VCaP (cell line): ENCODE measurements at regions not wholly inside any gene's neighbourhood (a gene's known extent, or its start where the extent isn't known, plus 50 kb on each side); places are given as distances from the start of the nearest gene placed in this dataset.

Experiments
- H3K27ac ChIP-seq: fragments of 450-650 bp; 2 replicates; pipeline ENCODE4 v1.5.1; 2017
- TF ChIP-seq, protein P1 (sequence below): fragments of 450-650 bp; conservative IDR thresholded peaks from 2 replicates; pipeline ENCODE4 v1.5.1; 2017; ENCODE audit warnings: mild to moderate bottlenecking, moderate library complexity

DNA sequence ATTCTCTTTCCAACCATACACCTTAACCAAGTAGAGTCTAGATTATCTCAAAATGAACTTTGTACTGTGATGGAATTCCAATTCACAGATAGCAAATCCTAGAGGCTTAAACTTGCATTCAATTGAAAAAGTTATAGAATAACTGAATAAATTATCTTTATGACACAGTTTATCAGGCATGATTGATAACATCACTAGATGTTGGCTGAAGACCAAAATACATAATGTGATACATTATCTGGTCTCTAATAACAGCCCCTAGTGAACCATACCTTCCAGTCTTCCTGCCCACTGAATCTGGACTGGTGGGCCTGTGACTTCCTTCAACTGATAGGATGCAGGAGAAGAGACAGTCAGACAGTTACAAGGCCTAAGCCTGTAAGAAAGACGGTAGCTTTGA lies 165.2 kb upstream of the CMC1 start:
- TF ChIP-seq, protein P1, sequence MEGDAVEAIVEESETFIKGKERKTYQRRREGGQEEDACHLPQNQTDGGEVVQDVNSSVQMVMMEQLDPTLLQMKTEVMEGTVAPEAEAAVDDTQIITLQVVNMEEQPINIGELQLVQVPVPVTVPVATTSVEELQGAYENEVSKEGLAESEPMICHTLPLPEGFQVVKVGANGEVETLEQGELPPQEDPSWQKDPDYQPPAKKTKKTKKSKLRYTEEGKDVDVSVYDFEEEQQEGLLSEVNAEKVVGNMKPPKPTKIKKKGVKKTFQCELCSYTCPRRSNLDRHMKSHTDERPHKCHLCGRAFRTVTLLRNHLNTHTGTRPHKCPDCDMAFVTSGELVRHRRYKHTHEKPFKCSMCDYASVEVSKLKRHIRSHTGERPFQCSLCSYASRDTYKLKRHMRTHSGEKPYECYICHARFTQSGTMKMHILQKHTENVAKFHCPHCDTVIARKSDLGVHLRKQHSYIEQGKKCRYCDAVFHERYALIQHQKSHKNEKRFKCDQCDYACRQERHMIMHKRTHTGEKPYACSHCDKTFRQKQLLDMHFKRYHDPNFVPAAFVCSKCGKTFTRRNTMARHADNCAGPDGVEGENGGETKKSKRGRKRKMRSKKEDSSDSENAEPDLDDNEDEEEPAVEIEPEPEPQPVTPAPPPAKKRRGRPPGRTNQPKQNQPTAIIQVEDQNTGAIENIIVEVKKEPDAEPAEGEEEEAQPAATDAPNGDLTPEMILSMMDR: no peak
- H3K27ac ChIP-seq: no peak overlapping the region

DNA sequence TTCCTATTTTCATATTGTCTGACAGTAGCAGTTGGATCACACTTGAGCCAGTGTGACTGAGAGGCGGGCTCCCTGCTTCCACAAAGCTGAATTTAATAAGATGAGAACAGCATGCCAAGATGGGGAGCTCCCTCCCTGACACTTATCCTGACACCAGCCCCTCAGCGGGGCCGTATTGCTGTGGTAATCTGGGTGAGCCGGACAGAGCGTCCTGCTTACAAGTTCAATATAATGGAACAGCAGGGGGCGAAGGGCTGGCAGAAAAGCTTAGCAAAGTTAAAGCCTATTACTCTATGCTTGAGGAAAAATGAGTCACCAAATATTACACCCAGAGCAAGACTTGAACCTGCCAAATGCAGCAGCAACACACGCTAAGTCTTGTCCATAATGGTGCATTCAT lies 163.8 kb upstream of the CMC1 start:
- TF ChIP-seq, protein P1: no peak
- H3K27ac ChIP-seq: no peak overlapping the region

DNA sequence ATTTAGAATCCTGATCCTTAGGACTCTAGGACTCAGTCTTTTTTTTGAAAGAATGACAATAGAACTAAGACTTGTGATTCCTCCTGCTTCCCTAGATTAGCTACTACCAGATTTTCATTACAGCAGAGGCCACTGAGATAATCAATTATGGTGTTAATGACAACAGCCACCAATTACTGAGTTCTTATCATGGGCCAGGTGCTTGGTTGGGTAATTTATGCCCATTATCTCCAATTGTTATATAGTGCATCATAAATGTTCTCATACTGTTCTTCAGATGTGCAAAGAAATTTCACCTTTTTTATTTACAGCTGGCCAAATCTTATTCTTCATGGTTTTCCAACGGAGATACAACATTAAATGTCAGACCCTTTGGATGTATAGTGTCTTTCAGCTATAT lies 162.9 kb upstream of the CMC1 start:
- TF ChIP-seq, protein P1: no peak
- H3K27ac ChIP-seq: no peak overlapping the region

DNA sequence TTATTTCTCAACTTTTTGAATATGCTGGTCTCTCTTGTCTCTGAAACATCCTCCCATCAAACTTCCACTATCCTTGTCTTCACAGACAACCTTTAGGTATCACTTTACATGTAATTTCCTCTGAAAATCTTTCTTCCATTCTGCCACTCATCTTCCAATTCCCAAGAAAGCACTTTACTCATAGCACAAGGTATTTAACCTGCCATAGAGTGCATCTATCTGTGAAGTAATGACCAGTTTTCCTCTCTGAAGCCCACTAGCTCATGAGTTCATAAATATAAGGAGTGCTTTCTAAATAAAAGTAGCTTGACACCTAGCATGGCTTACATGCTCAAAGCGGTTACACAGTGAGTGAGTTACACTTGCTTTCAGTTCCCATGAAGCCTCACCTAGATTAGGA lies 160.7 kb upstream of the CMC1 start:
- no peak overlapping the region for H3K27ac ChIP-seq
- TF ChIP-seq, protein P1: no peak

DNA sequence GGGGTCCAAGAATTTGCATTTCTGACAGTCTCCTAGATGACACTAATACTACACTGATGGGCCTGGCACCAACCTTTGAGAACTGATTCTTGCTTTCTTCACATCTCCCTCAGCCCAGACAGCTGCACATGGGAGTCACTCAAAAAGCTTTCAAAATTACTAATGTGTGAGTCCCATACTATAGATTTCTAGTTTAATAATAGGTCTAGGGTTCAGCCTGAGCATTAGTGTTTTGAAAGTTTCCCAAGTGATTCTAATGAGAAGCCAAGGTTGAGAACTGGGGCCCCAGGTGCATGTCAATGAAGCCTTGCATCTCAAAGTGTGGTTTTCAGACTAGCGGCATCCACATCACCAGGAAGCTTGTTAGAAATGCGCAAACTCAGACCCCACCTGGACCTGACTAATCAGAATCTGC lies 159.9 kb upstream of the CMC1 start:
- TF ChIP-seq, protein P1: no peak
- H3K27ac ChIP-seq: no peak overlapping the region

DNA sequence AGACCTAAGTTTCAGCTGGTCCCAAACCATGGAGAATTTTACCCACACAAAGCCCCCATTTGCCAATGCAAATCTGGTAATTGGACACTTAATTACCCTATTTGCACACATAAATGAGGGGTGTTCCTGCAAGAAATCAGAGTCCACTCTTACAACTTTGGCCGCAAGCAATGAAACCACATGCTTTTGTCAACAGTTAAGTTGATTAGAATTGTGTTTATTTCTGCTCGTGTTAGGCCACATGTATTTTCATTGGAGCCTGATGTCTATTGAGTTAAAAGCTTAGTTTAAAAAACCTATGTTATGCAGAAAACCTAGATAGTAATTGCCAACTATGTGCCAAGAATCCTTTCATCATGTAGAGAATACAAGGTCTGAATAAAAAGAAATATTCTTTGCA lies 153.8 kb upstream of the CMC1 start:
- H3K27ac ChIP-seq: no peak overlapping the region
- TF ChIP-seq, protein P1: no peak

DNA sequence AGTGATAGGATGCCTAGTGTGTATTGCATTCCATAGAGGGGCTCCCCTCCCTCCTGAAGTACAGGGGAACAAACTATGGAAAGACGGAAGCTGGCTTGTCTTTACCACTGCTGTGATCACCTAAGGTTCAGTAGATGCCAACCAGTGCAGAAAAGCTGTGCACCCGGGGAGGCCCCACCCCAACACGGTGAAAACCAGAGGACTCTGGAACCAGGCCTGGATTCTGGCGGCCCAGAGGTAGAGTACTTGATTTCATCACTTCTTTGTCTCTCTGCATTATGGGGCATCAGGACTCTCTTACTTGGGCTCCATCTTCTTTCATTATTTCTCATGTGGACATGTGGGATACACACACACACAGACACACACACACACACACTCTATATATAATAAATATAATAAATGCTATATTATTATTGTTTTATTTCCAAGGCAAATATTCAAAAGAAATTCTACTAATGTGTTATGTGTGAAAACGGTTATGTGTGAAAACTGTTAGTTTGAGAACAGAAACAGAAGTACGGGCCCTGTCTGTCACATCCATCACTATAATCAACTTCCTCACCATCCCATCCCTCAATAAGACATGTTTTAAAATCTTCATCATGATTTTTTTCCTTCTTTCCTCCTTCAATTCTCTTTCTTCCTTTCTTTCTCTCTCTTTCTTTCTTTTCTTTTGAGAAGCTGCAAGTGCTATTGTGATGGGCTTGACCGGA lies 152.4 kb upstream of the CMC1 start:
- H3K27ac ChIP-seq: no peak overlapping the region
- TF ChIP-seq, protein P1: no peak
